ENCODE measurements at regions not wholly inside any gene's neighbourhood (a gene's known extent, or its start where the extent isn't known, plus 50 kb on each side); places are given as distances from the start of the nearest gene placed in this dataset.

DNA sequence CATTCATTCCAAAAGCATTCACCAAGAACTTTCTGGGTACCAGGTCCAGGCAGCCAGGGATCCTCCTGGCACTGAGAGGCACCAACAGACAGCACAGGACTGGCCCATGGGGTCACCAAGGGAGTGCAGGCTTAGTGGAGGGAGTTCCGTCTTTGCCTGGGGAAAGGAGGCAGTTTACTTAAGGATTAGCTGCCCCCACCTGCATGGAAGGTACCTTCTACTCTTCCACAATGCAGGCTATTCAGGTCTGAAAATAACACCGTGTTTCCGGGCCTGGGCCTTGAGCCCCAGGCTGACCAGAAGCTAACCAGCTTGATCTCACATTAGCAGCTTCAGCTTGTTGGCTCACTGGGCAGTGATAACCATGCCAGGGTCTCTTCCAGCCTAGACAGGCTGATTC, 199.4 kb downstream of the FOXA2 start:
- TF ChIP-seq CTCF (optimal IDR thresholded peaks at IDR 0.05 in 1 of 3, IDR thresholded peaks at IDR 0.05 in 1 of 3, conservative IDR thresholded peaks at IDR 0.05 in 1 of 3; ENCODE audit: extremely low read depth in 1 of 3, insufficient read depth in 2 of 3, low read length in 3 of 3): no peak
- TF ChIP-seq EZH2 (IDR thresholded peaks at IDR 0.05; ENCODE audit: low read length): no peak
